ENCODE measurements at regions not wholly inside any gene's neighbourhood (a gene's known extent, or its start where the extent isn't known, plus 50 kb on each side); places are given as distances from the start of the nearest gene placed in this dataset.

- TF ChIP-seq CTCF (IDR thresholded peaks at IDR 0.05) (no peak), POLR2A (IDR thresholded peaks at IDR 0.05) (no peak)
These were observed 353.0 kb upstream of the EEF2KMT start for GRCh38 chr16:5450409-5451104.
